ENCODE measurements at regions not wholly inside any gene's neighbourhood (a gene's known extent, or its start where the extent isn't known, plus 50 kb on each side); places are given as distances from the start of the nearest gene placed in this dataset.

DNA sequence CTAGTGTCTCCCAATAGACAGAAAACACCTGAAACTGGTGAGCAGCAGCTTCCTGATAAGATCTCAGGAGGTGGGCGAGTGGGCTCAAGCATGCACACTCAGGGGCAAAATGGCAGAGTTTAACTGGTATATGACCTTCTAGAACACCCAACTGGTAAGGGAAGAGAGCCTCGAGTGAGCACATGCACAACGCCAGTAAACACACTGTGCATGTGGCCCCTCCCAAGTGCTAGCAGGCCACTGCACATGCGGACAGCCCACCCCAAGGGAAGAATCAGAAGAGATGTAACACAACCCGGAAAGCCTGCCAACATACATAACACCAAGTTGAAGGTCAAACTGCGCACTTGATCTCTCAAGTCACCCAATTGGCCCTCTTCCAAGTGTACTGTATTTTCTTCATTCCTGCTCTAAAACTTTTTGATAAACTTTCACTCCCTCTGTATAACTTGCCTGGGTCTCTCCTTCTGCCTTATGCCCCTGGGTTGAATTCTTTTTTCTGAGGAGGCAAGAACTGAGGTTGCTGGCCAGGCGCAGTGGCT lies 138.2 kb downstream of the GLUL start:
- no peak for TF ChIP-seq GABPA (IDR thresholded peaks at IDR 0.05; ENCODE audit: low read depth)
- no peaks in the 10 kb centered on the region for H3K27me3 ChIP-seq (ENCODE audit: insufficient read depth, poor library complexity, severe bottlenecking)
- H3K4me3 ChIP-seq (replicated peaks; ENCODE audit: insufficient read depth, low read length) = no peak overlapping the region
- DNase-seq (ENCODE audit: low read depth in 1 of 2, low spot score in 1 of 2) = no peak
- no peak overlapping the region for H3K27ac ChIP-seq (replicated peaks)

DNA sequence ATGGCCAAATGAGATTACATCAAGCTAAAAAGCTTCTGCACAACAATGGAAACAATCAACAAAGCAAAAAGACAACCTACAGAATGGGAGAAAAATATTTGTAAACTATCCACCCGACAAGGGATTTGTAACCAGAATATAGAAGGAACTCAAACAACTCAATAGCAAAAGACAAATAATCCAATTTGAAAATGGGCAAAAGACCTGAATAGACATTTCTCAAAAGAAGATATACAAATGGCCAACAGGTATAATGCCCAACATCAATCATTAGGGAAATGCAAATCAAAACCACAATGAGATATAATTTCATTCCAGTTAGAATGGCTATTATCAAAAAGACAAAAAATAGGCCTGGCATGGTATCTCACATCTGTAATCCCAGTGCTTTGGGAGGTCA lies 140.0 kb downstream of the GLUL start:
- TF ChIP-seq POLR2AphosphoS5 (IDR thresholded peaks at IDR 0.05; ENCODE audit: low read depth) (no peak), SPI1 (IDR thresholded peaks at IDR 0.05; ENCODE audit: borderline replicate concordance, low read depth) (no peak), GABPA (IDR thresholded peaks at IDR 0.05; ENCODE audit: low read depth) (no peak)
- TF ChIP-seq, protein P1, sequence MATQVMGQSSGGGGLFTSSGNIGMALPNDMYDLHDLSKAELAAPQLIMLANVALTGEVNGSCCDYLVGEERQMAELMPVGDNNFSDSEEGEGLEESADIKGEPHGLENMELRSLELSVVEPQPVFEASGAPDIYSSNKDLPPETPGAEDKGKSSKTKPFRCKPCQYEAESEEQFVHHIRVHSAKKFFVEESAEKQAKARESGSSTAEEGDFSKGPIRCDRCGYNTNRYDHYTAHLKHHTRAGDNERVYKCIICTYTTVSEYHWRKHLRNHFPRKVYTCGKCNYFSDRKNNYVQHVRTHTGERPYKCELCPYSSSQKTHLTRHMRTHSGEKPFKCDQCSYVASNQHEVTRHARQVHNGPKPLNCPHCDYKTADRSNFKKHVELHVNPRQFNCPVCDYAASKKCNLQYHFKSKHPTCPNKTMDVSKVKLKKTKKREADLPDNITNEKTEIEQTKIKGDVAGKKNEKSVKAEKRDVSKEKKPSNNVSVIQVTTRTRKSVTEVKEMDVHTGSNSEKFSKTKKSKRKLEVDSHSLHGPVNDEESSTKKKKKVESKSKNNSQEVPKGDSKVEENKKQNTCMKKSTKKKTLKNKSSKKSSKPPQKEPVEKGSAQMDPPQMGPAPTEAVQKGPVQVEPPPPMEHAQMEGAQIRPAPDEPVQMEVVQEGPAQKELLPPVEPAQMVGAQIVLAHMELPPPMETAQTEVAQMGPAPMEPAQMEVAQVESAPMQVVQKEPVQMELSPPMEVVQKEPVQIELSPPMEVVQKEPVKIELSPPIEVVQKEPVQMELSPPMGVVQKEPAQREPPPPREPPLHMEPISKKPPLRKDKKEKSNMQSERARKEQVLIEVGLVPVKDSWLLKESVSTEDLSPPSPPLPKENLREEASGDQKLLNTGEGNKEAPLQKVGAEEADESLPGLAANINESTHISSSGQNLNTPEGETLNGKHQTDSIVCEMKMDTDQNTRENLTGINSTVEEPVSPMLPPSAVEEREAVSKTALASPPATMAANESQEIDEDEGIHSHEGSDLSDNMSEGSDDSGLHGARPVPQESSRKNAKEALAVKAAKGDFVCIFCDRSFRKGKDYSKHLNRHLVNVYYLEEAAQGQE (IDR thresholded peaks at IDR 0.05; ENCODE audit: insufficient replicate concordance, low read depth) = no peak
- TF ChIP-seq, protein P2, sequence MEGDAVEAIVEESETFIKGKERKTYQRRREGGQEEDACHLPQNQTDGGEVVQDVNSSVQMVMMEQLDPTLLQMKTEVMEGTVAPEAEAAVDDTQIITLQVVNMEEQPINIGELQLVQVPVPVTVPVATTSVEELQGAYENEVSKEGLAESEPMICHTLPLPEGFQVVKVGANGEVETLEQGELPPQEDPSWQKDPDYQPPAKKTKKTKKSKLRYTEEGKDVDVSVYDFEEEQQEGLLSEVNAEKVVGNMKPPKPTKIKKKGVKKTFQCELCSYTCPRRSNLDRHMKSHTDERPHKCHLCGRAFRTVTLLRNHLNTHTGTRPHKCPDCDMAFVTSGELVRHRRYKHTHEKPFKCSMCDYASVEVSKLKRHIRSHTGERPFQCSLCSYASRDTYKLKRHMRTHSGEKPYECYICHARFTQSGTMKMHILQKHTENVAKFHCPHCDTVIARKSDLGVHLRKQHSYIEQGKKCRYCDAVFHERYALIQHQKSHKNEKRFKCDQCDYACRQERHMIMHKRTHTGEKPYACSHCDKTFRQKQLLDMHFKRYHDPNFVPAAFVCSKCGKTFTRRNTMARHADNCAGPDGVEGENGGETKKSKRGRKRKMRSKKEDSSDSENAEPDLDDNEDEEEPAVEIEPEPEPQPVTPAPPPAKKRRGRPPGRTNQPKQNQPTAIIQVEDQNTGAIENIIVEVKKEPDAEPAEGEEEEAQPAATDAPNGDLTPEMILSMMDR (IDR thresholded peaks at IDR 0.05; ENCODE audit: insufficient read depth, low read length) = no peak
- no peak for DNase-seq (ENCODE audit: low read depth in 1 of 2, low spot score in 1 of 2)
- Histone ChIP-seq H3K4me3 (replicated peaks; ENCODE audit: insufficient read depth, low read length) (no peak overlapping the region), H3K27me3 (ENCODE audit: insufficient read depth, poor library complexity, severe bottlenecking) (no peaks in the 10 kb centered on the region), H3K27ac (replicated peaks) (no peak overlapping the region)

DNA sequence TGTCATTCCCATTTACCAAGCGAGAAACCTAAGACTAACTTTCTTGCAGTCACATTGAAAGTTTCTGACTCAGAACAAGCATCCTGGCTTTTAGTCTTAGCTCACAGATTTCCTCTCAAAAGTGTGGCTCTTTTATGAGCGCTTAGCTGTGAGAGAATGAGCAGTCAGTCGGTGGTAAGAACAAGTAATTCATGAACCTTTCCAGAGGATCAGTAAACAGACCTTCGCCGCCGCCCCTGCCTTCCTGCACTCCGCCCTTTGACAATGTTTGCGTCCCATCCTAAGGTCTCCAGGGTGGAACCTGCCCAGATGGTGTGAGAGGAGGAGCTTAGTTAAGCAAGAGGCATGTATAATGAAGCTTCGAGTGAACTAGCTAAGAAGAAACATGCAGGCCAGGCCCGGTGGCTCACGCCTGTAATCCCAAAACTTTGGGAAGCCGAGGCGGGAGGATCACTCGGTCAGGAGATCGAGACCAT lies 142.4 kb downstream of the GLUL start:
- TF ChIP-seq, protein P2 (IDR thresholded peaks at IDR 0.05; ENCODE audit: insufficient read depth, low read length) = no peak
- TF ChIP-seq, protein P1 (IDR thresholded peaks at IDR 0.05; ENCODE audit: insufficient replicate concordance, low read depth) = no peak
- no peak for TF ChIP-seq SPI1 (IDR thresholded peaks at IDR 0.05; ENCODE audit: borderline replicate concordance, low read depth)
- TF ChIP-seq POLR2AphosphoS5 (IDR thresholded peaks at IDR 0.05; ENCODE audit: low read depth) = no peak
- no peak for TF ChIP-seq GABPA (IDR thresholded peaks at IDR 0.05; ENCODE audit: low read depth)

DNA sequence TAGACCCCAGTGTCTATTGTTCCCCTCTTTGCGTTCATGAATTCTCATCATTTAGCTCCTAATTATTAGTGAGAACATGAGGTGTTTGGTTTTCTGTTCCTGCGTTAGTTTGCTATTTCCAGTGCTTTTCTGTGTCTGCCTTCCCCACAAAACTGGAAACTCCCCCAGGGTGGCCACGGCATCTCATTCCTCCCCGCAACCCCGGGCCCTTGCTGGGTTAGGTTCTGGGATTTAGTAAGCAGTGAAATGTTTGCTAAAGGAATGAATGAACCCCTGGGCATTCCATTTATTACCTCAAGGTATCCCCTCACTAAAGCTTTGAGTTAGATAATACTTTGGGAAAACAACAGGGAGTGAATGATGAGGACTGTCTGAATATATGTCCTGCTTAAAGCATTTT lies 142.9 kb downstream of the GLUL start:
- no peak overlapping the region for H3K27ac ChIP-seq (replicated peaks)

More for the DNA sequence above, 142.4 kb downstream of the GLUL start:
- no peak overlapping the region for H3K4me3 ChIP-seq (replicated peaks; ENCODE audit: insufficient read depth, low read length)
- no peaks in the 10 kb centered on the region for H3K27me3 ChIP-seq (ENCODE audit: insufficient read depth, poor library complexity, severe bottlenecking)
- DNase-seq (ENCODE audit: low read depth in 1 of 2, low spot score in 1 of 2) = no peak
- H3K27ac ChIP-seq (replicated peaks) = no peak overlapping the region

More for the DNA sequence above, 142.9 kb downstream of the GLUL start:
- Histone ChIP-seq H3K4me3 (replicated peaks; ENCODE audit: insufficient read depth, low read length) (no peak overlapping the region), H3K27me3 (ENCODE audit: insufficient read depth, poor library complexity, severe bottlenecking) (no peaks in the 10 kb centered on the region)
- TF ChIP-seq POLR2AphosphoS5 (IDR thresholded peaks at IDR 0.05; ENCODE audit: low read depth) (no peak), GABPA (IDR thresholded peaks at IDR 0.05; ENCODE audit: low read depth) (no peak), SPI1 (IDR thresholded peaks at IDR 0.05; ENCODE audit: borderline replicate concordance, low read depth) (no peak)
- TF ChIP-seq, protein P1 (IDR thresholded peaks at IDR 0.05; ENCODE audit: insufficient replicate concordance, low read depth) = no peak
- TF ChIP-seq, protein P2 (IDR thresholded peaks at IDR 0.05; ENCODE audit: insufficient read depth, low read length) = no peak
- DNase-seq (ENCODE audit: low read depth in 1 of 2, low spot score in 1 of 2) = no peak
